Renal cortex interstitium (tissue), 11 donors: ENCODE measurements at regions not wholly inside any gene's neighbourhood (a gene's known extent, or its start where the extent isn't known, plus 50 kb on each side); places are given as distances from the start of the nearest gene placed in this dataset.

ENCODE experiments used
- DNase-seq, 11 donors: peaks; one replicate each; pipeline ENCODE4 v3.0.0-alpha.2; 2013; ENCODE audit warnings: low read depth in 9 of 11, low spot score in 4 of 11; ENCODE audit errors: extremely low read depth in 1 of 11

DNA sequence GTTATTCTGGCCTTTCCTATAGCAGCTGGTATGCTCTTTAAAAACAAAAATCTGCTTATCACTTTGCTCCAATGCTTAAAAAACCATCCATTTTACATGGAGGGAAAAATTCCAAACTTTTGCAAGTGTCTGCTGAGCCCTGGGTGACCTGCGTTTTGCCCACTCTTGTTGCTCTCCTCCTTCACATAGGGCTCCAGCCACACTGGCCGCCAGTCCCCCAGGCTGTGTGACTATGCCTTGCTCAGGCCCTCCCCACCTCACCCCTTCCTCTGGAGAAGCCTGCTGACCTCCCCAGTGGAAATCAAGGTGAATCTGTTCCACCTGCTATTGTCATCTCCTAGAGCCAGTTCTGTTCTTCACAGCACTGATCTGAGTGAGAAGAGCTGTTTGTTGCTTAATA lies 126.9 kb downstream of the SLC25A47 start:
- no peak for DNase-seq

DNA sequence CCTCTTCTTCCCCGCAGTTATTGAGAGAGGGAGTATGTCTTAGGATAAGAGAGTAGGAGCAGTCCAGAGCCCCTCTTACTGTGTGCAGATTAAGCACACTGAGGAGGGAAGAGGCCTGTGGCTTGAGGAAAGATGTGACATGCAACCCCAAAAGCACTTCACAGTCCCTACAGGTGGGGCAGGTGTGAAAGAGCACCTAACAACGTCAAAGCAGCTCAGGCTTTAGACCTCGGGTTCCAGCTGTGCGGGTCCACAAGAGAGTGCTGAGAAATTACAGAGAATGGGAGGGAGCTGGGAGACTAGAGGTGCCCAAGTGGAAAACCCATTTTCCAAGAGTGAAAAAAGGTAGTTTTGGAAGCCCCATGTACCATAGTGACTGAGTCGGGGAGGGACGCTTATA lies 127.6 kb downstream of the SLC25A47 start:
- DNase-seq: no peak

DNA sequence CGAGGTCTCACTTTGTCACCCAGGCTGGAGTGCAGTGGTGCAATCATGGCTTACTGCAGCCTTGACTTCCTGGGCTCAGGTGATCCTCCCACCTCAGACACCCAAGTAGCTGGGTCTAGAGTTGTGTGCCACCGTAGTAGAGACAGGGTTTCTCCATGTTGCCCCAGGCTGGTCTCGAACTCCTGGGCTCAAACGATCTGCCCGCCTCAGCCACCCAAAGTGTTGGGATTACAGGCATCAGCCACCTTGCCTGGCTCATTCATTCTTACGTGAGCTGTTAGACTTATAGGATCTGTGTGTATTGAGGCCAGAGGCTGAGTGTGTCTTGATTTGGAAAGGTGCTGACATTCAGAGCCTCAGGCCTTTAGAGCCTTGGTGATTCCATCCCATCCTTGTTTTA lies 128.1 kb downstream of the SLC25A47 start:
- DNase-seq: no peak

DNA sequence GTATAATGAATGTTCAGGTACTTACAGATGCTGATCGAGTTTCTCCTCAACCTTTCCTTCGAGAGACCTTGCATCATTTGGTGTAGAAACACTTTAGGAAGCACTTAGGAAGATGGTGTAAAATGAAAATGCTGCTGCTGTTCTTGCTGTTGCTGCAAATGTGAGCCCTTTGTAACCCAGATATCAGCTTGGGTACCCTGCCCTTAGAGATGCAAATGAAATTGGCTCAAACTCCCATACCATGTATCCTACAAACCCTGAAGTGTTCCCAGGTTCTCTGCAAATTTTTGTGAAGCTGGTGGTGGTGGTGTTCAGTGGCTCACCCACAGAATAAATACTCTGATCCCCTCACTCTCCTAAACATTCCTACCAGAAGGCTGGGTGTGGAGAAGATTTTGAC lies 130.8 kb downstream of the SLC25A47 start:
- DNase-seq: no peak

DNA sequence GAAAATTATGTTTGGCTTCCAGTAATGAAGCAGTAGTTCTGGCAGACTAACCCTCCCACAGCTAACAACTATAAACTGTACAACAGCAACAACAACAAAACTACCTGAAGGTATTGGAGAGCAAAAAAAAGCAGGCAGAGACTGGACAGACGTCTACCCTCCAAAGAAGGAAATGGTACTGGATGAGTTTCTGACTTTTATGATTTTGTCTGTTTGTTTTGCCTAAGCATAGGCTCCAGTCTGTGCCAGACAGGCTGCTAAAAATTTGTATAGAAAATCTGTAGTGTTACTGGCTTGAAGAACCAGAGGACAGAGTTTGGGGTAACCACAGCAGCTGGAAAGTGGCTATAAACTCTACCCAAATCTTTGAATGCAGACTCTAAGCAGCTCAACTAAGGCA lies 131.3 kb downstream of the SLC25A47 start:
- DNase-seq: no peak

DNA sequence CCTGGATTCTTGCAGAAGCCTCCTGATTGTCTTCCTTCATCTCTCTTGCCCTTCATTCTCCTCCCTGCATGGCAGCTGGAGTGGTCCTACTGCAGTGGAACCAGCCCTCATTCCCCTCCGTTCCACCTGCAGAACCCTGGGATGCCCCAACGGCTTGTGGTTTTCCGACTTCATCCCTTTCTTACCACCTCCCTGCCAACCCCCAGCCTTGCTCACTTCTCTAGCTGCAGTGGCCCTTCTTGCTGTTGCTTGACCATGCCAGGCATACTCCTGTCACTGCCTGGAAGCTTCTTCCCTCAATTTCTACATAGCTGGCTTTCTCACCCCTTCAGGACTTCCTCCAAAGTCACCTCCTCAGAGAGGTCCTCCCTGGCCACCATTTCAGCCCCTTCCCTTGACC lies 123.3 kb downstream of the BEGAIN start:
- no peak for DNase-seq

DNA sequence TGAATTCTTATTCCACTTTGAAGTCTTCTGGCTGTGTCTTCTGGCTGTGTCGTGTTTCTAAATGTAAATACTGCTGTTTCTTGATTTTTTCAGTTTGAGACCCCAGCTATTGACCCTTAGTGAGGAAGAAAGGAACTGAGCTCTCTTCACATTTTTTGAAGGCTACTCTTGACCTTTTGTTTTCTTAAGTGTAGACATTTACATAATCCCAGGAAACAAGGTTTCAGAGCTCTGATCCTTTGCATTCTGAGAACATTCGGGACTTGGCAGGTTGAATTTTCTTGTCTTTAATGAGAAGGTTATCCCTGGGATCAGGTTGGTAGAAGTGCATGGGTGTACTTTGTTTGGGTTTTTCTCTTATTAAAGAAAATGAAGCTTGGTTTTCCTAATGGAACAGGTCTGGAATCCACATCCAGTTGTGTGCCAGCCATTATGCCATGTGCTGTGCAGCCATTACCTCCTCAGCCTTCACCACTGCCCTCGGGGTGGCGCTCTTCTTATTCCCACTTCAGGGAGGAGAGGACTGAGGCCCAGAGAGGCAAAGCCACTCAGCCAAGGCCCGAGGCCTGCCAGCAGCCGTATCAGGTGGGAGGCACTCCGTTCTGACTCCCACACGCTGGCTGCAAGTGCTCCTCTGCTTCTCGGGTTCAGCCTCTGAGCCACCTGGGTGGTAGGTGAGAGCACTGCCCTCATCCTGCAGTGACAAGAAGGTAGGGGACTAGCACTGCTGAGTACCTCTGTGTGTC lies 120.9 kb downstream of the BEGAIN start:
- DNase-seq: no peak

DNA sequence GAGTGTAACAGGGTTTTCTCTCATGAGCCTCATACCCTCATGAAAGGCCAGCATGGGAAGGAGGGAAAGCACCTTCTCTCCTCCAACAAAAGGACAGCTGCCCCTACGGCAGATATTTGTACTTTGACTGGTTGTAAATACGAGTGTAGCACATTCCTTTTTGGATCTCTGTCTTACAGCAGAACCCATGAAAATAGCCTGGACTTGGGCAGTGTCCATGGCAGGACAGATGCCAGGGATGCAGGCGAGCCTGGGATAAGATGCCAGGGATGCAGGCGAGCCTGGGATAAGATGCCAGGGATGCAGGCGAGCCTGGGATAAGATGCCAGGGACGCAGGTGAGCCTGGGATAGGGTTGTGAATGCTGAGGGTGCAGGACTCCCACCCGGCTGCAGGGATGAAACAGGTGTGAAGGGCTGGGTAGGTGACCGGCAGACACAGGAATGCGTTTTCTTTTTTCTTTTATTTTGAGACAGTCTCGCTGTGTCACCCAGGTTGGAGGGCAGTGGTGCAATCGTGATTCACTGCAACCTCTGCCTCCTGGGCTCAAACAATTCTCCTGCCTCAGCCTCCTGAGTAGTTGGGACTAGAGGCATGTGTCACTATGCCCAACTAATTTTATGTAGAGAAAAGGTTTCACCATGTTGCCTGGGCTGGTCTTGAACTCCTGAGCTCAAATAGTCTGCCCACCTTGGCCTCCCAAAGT lies 120.0 kb downstream of the BEGAIN start:
- no peak for DNase-seq

DNA sequence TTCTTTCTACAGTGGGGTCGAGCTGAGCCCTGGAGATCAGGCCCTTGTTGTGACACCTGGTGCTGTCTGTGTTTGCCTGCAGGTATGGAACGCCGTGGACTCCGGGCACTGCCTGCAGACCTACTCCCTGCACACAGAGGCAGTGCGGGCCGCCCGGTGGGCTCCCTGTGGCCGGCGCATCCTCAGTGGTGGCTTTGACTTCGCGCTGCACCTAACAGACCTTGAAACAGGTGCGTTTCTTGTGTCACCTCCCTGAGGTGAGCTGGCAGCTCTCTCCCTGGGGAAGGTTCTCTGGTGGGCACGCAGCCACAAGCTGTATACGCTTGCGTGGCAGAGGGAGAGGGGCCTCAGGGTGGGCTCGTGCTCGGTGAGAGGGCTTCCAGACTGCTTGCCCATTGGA lies 119.3 kb downstream of the BEGAIN start:
- DNase-seq: no peak

DNA sequence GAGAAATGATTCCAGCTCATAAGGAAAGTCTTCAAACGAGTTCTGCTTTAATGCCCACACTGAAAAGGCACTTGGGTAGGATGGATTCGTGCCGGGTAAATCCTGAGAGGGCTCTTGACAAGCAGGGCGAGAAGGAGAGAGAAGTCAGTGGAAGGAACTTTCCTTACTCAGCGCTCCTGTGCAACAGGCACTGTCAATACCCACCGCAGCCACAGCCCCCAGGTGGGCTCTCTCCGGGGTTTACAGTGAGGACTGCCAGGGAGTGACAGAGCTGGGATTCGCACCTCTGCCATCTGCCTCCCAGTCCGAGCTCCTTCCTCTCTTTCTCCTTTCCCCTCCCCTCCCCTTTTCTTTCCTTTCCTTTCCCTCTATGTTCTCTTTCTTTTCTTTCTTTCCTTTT lies 118.7 kb downstream of the BEGAIN start:
- no peak for DNase-seq

DNA sequence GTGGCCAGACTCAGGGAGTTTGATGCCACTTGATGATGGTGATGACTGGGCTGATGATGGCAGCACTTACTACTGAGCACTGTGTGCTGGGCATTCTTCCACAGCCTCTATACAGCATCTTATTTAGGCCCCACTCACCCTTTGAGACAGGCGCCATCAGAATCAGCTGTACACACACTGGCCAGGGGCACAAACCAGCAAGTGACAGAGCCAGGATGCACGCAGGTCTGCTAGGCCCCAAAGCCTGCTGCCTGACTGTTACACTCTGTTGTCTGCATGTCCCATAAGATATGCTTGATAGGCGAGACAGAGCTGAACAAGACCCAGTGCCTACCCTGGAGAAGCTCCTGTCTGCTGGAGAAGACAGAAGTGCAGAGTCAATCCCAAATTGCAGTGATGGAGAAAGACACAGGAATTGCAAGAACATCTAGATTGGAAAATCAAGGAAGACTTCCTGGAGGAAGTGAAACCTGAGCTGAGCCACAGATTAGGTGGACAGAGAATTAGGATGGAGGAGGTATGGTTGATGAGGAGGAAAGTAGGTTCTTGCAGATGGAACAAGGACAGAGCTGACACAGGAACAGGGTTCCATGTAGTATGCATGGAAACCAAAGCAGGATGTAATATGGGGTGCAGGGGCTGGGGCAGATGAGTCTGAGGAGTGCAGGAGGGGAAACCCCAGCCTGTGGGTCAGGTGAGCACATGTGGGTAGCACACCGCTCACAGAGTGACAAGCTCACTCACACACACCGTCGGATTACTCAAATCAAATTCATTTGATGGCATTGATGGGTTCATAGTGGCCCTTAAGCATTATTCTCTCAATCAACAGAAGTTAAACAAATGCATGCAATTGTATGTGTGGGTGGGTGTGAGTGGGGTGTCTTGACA lies 117.3 kb downstream of the BEGAIN start:
- DNase-seq: no peak

DNA sequence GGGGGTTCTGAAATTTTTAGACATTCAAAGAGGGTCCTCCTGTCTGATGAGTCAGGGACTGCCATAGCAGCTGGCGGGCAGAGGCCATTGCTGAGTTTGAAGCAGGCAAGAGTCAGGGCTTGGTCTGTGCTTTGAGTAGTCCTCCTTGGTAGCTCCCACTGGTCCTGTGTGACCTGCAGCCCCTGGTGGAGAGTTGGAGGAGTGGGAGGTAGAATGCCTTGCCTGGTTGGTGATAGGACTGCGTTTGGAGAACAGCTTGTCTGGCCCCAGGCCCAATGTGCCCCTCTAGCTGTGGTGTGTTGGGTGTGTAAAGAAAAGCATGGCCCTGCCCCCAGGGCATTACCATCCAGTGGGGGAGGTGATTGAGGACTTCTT lies 116.7 kb downstream of the BEGAIN start:
- no peak for DNase-seq

DNA sequence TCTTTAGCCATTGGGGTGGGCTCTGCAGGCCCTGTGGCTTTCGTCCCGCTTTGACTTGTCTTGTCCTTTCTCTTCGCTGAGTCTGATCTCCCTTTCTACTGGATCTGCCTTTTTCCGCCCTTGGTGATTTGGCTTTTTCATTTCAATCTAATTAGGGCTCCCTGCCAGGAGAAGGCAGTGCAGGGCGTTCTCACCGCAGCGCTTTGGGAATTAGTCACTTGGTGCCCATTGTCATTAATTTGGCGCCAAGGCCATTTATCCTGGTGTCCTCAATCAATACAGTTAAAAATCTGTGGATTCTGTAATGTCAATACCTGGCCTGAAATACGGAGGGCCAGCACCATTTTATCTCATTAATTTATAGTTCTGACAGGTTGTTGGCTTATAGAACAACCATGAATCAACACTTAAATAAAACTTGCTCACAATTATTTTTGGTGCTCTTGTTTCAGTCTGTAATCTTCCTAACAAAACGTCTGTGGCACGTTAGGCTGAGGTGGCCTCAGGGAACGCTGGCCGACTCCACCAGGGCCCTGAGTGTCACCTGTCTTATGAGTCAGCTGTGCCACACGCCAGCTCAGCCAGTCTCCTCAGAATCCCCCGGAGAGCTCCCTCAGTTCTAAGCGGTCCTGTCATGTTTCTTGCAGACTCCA lies 115.7 kb downstream of the BEGAIN start:
- DNase-seq: no peak

DNA sequence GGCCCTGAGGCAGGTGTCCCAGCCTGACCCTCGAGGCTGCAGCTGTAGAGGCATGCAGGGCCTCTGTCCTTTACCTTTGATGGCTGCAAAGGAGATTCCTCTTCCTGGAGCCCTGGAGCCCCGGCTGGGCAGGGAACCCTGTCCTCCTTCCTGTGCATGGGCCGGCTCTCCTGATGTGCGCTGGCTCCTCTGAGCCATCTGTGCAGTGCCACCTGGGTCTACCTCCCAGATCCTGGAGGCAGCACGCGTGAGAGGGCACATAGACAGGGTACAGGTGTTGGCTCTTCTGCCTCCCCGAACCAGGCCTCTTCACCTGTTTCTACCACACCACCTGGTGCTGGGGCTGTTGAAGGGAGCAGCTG lies 115.1 kb downstream of the BEGAIN start:
- no peak for DNase-seq

DNA sequence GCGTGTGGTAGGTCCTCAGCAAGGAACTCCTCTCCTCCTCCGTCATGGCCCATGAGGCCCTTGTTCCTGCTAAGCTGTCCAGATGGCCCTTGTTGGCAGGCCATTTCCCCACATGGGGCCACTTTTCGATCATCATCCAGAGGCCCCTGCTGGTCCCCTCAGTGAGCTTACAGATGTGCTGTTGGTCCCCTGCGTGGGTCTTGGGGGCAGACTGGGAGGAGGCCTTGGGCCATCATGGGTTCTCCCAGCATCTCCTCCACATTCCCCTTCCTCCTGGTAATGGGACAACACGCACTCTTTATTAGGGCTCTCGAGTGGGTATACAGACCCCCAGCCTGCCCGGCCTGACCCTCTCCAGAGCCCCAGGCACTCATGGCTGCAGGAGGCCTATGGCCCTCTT lies 114.7 kb downstream of the BEGAIN start:
- DNase-seq: no peak

DNA sequence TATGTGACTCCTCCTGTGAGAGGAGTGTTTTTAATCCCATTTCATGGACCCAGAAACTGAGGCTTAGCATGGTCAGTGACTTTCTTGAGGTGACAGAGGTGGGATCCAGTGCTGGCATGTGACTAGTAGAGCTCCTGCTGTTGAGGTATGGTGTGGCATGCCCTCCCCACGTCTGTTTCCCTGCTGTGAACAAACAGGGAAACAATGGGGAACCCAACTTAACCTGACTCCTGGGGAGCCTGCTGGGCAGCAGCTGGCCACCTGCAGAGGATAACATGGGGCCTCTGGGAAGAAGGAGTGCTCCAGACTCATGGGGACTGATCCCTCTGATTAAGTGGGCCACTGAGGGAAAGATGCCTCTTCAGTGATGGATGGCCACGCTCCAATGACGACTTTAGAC lies 114.0 kb downstream of the BEGAIN start:
- DNase-seq: no peak

DNA sequence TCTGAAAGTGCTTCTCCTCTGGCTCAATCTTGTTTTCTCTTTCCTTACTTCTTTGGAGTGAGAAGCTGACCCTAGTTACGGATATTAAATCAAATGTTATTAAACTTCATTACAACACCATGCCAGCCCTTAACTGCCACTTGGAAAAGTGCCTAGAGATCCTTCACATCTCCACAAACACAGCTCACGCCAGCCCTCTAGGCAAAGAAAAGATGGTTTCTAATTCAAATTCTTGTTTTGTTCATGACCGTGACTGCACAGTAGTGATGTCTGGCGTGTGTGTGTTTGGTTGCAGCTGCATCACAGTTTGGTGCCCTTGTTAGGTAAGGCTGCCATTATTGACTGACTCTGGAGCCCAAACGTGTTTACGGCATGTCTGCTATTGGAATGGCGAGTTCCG lies 113.0 kb downstream of the BEGAIN start:
- DNase-seq: no peak

DNA sequence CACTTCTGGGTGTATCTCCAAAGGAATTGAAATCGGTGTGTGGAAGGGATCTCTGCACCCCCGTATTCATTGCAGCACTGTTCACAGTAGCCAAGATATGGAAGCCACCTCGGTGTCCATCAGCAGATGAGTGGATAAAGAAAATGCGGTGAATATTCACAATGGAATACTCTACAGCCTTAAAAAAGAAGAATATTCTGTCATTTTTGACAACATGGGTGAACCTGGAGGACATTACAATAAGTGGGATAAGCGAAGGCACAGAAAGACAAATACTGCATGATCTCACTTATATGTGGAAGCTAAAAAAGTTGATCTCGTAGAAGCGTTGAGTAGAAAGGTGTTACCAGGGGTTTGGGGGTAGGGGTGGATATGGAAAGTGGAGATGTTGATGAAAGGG lies 111.9 kb downstream of the BEGAIN start:
- DNase-seq: no peak

DNA sequence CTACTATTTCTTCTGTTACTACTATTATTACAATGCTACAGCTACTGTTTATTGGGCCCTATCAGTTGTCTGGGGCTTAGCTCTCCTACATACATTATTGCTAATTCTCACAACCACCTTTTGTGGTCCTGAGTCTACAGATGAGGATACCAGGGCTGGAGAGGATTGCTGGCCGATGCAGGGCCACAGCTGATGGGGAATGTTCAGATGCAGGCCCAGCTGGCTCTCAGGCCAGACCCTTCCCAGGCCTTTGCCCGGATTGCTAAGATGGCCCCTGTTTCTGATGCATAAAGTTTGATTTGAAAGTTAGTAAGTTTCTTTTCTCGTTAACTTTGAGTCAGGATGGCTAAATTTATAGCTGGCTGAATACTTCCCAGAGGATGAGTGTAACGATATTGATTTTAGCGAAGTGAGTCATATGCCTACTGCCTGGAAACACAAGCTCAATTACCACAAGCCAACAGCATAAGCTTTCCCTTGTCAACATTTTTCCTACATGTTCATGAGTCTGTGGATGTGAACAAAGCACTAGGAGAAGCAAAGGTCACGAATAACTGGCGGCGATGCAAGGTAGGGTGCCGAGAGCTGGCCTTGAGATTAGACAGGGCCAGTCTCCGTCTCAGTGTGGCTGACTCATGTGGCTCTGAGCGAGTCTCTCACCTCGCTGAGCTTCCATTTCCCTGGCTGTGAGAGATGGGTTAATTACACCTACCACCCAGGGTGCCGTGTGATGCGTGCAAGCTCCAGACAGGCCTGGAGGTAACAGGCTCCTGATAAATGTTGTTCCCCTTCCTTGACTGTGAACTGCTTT lies 111.0 kb downstream of the BEGAIN start:
- DNase-seq: no peak
